Stimulated activated CD4-positive, alpha-beta T cell treated with anti-CD3 and anti-CD28 coated beads, Interleukin-1b, Interleukin-23, amount 100 ng/mL, for 24 hours (primary cell): ENCODE measurements at regions not wholly inside any gene's neighbourhood (a gene's known extent, or its start where the extent isn't known, plus 50 kb on each side); places are given as distances from the start of the nearest gene placed in this dataset.

Source experiments
- DNase-seq, 4 experiments: peaks; one replicate each; pipeline ENCODE4 v3.0.0-alpha.2; 2020; ENCODE audit warnings: low read depth in 4 of 4, low spot score in 1 of 4

DNA sequence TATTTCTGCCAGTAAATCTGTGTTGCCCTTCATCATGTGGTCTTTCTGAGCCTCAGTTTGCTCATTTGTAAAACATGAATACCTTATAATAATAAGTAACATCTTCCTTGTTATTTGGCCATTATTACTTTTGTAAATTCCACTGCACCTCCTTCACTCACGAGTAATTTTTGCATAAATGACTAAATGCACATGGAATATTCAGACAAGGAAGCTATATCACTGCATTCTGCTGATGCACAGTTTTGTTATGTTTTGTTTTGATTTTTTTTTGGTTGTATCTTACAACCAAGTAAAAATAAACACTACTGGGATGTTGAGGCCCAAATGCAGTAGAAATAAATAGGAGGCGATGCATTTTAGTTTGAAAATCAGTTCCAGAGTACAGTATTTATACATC lies 185.3 kb upstream of the POU3F3 start:
- DNase-seq = no peak

GRCh38 chr2:104673225-104673624 lies 180.7 kb upstream of the POU3F3 start:
- no peak for DNase-seq

DNA sequence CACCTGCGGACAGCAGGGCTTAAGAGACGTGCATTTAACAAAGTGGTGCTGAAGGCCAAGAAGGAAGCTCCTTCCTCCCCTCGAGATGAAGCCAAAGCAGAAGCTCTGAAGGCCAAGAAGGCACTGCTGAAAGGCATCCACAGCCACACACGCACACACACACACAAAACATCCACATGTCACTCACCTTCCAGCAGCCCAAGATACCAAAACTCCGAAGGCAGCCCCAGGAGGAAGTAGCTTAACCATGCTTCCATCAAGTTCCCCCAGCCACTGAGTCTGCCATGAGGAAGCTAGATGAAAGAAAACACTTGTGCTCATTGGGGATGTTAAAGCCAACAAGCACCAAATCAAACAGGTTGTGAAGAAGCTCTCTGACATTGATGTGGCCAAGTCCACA lies 175.7 kb upstream of the POU3F3 start:
- DNase-seq = no peak

GRCh38 chr2:104685591-104685990 lies 168.3 kb upstream of the POU3F3 start:
- no peak for DNase-seq

- DNase-seq = no peak
Observed at GRCh38 chr2:104687147-104687546, 166.8 kb upstream of the POU3F3 start.

DNA sequence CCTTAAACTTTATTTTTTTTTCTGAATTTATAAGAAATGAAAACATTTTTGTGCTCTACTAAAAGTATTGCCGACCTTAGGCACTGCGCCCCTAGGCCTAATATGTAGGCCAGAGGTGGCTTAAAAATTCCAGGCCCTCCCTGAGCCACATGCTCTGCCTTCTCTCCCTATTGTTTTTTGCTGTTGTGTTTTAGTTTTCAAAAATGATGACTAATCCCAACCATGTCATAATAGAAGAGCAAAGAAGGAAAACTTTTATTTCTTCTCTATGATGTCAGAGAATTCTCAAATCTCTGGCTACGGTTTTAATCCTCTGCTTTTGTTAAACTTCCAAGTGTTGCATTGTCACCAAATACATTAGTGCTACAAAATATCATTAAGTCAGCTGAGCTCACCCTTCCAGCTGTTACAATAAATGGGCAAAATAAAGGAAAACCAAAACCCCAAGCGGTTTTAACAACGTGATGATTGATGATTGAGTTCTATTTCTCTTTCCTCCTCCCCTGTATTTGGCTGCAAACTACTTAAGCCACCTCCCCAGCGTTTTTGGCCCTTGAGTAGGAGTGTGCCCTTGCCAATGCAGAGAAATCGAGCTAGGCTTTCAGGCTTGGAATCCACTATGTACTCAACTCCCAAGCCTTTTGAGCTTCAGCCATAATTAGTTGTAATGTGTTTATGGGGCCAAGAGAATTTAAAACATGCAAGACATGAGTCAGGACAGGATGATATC lies 163.5 kb upstream of the POU3F3 start:
- no peak for DNase-seq

GRCh38 chr2:104698276-104698675 lies 155.6 kb upstream of the POU3F3 start:
- DNase-seq = no peak

DNA sequence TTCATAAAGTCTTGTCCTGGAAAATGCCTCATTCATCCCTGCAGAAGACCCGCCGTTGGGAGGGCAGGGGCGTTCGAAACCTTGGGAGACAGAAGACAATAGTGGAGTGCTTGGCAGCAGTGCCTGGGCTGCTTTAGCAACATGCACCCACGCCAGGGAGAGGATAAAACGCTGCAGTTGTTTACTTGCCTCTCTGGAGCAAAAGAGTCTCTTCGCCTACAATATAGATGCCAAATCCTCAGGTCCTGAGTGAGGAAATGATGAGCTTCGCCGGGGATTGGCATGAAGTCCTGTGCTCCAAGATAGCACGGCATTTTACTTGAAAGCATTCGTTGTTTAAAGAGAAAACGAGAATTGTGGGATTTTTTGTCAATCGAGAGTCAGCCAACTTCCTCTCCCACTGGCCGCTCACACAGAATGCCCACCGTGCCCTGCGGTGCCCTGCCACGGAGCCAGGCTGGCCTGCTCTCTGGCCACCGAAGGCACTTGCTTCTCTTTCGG lies 152.5 kb upstream of the POU3F3 start:
- DNase-seq = no peak

DNA sequence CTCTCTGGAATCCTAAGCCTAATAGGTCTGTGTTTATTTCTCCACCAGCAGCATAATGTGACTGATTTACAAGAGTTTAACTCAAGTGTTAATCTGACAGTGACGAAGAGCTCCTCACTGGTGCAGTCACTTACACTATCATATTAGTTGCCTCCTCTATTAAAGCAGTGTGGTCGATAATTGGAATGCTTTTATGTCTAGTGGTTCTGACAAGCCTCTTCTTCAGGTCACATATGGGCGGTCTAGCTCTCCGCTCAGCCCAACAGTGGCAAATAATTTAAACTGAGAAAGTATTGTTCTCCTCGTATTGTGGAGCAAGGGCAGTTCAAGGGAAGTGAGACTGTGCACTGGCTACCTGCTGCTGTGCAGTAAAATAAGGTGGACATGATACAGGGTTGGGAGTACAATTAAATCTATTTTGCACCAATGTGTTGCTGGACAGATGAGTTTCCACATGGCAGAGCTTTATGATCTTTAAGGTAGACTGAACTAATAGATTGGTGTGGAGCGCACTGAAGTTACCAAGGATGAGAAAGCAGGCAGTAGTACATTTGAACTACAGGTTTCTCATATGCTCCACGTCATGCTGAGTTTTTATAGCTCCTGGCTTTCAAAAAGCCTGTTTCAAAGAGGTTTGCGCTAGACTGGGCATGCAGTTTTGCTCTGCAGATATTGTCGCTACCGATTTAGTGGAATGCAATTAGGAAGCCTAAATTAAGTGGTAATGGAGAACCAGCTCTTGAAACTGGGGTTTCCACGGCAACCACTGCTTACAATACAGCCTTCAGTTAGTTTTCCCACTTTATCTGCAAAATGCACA lies 151.7 kb upstream of the POU3F3 start:
- DNase-seq = no peak

GRCh38 chr2:104703669-104704068 lies 150.2 kb upstream of the POU3F3 start:
- no peak for DNase-seq

GRCh38 chr2:104704496-104705245 lies 149.2 kb upstream of the POU3F3 start:
- no peak for DNase-seq

DNA sequence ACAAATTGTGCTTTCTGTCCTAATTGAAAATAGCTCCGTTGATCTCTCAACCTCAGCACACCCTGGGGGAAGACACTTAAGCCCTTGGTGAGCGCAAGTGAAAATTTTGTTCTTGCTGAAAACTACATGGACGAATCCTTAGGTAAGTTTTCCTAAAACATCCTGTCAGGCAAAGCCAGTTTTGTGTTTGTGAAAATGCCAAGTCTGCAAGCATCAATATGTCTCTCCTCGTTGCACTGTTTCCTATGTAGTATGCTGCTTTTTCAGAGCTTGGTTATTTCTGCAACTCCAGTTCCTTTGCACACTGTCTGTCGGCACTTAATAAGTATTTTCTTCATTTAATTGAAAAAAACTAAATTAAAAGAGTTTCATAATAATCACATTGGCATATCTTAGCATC lies 146.9 kb upstream of the POU3F3 start:
- DNase-seq = no peak

- no peak for DNase-seq
Observed at GRCh38 chr2:104708967-104709366, 144.9 kb upstream of the POU3F3 start.

DNA sequence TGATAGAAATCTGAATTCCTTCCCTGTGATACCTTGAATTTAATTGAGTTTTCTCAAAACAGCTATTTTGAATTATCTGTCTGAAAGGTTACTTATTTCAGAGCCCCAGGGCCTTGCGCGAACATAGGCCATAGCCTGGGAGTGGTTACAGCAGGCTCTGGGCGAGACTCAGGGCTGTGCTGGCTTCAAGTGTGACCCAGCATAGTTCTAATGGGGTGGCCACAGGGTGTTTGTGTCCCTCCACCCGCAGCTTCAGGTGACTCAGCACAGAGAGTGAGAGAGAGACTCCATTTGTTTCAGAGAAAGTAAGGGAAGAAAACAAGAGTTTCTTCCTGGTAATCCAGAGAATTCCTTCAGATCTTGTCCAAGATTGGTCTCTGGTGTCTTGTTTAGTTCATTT lies 137.9 kb upstream of the POU3F3 start:
- no peak for DNase-seq

DNA sequence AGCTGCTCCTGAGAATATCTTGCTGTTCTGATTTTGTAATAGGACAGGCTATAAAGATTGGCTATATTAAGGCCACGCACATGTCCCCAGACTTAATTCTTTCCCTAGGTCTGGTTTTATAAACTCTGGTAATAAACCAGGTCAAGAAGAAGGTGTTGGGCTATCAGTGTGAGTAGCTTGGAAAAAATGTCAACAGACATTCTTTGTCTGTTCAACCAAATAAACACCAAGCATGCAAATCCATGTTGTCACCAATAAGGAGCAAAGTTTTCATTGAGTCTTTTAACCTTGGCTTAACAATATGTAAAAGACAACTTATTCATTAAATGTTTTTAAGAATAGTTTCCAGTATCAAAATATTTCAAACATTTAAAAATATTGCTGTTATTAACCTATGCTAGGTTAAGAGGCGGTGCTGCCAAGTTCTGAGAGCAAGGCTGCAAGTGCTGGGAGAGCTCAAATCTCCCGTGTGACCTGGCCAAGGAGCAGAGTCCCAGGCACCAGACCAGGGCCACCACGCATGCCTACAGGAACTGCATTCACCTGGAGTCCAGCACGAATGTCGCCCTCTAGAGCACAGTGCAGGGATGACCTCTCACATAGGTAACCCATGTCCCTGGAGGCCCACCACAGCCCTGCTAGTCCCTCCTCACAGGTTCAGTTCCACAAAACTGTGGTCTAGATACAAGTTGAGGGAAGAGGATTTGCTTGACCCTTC lies 120.5 kb upstream of the POU3F3 start:
- peak in 1 of 4 experiments; percentile 10 for DNase-seq

DNA sequence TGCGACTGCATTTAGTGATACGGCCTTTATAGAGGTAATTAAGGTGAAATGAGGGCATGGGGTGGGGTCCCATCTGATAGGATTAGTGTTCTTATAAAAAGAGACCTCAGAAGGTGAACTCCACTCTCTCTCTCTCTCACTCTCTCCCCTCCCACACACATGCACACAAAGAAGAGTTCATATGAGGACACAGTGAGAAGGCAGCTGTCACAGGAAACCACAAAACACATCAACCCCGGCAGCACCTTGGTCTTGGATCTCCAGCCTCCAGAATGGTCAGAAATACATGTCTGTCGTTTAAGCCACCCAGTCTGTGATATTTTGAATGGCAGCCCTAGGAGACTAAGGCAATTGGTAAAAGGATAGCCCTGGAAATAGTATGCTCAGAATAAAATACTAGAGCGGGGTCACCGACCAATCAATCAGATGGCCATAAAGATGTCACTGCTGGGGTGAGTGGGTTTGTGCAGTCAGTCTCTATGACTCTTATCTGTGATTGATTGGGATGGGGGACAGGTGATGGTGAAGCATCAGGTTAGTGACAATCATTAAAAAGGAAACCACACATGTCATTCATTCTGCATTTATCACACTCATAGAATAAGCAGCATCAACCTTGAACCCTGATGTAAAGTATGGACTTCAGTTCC lies 118.9 kb upstream of the POU3F3 start:
- DNase-seq = no peak

GRCh38 chr2:104736026-104736425 lies 117.9 kb upstream of the POU3F3 start:
- no peak for DNase-seq

DNA sequence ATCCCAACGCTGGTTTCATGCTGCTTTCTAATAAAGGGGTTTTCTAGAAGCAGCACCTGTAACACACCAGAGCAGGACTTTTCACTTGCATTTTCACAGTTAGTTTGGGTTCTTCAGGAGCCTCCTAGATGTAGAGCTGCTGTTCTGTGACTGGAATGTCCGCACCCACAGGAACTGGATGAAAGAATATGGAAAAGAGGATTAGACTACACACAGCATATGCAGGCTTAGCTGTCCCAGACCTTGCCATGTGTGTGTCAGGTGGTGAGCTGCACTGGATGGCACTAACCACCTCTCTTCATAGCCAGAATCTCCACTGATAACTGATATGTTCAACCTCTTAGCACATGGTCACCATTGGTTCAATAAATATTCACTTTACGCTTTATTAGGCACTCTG lies 112.1 kb upstream of the POU3F3 start:
- DNase-seq = no peak

DNA sequence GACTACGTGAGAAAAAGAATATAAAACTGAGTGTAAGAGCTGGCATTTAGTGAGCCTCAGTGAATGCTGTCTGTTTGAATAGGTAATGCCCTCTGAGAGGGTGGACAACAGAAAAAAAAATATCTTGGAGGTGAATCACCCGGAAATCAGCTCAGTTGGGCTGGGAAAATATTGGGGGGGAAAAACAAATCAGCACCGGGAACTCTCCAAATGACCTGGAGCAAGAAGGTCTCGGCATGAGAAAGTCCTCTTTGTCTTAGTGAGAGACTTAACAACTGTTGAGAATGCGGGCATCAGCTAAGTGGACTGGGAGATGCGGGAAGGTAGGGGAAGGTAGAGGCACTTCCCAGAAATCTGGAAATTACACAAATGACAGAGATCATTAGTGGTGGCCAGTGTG lies 109.4 kb upstream of the POU3F3 start:
- no peak for DNase-seq

- DNase-seq = no peak
Observed at GRCh38 chr2:104745846-104746245, 108.1 kb upstream of the POU3F3 start.

GRCh38 chr2:104746299-104746698 lies 107.6 kb upstream of the POU3F3 start:
- DNase-seq = no peak
